Activated B cell treated with CpG ODN at 0.5 μM for 24 hours (primary cell): ENCODE measurements at regions not wholly inside any gene's neighbourhood (a gene's known extent, or its start where the extent isn't known, plus 50 kb on each side); places are given as distances from the start of the nearest gene placed in this dataset.

Source experiments
- ATAC-seq: fragments of 200-7000 bp; cut with Tn5 transposase; one replicate; pipeline ENCODE4 v1.10.0; 2021; ENCODE audit warnings: low read depth, mild to moderate bottlenecking, moderate library complexity
- CTCF ChIA-PET: fragments of 350-600 bp; sonication (Branson Sonifier 250); formaldehyde crosslinking; loops from one replicate; lab custom pipeline; 2021; ENCODE audit warnings: antibody characterized with exemption; lab: Charles Lee
- POLR2A ChIA-PET: fragments of 350-600 bp; sonication (Branson Sonifier 250); formaldehyde crosslinking; loops from one replicate; lab custom pipeline; 2021; ENCODE audit warnings: antibody characterized with exemption; lab: Charles Lee
- DNase-seq: peaks from one replicate; pipeline ENCODE4 v3.0.0; 2022
- H3K27ac Mint-ChIP-seq: one replicate; pipeline ENCODE4 v1.8.0; 2020; ENCODE audit warnings: mixed read lengths
- H3K27me3 Mint-ChIP-seq: one replicate; pipeline ENCODE4 v1.8.0; 2021; ENCODE audit warnings: mixed read lengths
- H3K36me3 Mint-ChIP-seq: one replicate; pipeline ENCODE4 v1.8.0; 2021; ENCODE audit warnings: low read depth, mixed read lengths
- H3K4me1 Mint-ChIP-seq: one replicate; pipeline ENCODE4 v1.8.0; 2021; ENCODE audit warnings: mixed read lengths
- H3K4me3 Mint-ChIP-seq: one replicate; pipeline ENCODE4 v1.8.0; 2020; ENCODE audit warnings: mild to moderate bottlenecking, mixed read lengths
- H3K9me3 Mint-ChIP-seq: one replicate; pipeline ENCODE4 v1.8.0; 2020; ENCODE audit warnings: mixed read lengths
- CTCF ChIP-seq: fragments of 200-600 bp; IDR thresholded peaks from one replicate; pipeline ENCODE4 v1.8.0; 2022; ENCODE audit warnings: antibody characterized with exemption, mild to moderate bottlenecking
- intact Hi-C: fragments of 100-400 bp; cut with micrococcal nuclease; formaldehyde crosslinking; loops from one replicate; pipeline ENCODE4 v1.15.1; 2024

DNA sequence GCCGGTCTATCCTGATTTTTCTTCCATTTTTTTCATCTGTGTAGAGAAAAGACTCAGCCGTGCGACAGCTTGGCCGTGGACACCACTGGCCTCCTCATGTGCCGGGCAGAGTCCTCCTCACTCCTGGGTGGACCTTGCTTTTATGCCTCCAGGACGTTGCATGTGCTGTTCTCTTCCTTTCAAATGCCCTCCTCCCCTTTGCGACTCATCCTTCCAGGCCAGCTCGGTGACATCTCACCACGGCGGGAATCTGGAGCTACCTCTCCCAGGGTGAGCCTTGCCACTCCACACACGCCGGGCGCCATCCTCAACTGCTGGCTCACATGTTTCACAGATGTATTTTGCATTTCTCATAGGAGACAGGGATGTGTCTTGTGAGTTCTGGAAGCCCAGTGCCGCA lies 198.5 kb upstream of the HDAC4 start:
- intact Hi-C loops, result no loop called here
- TF ChIP-seq CTCF, result no peak
- H3K4me3 Mint-ChIP-seq, result no peak overlapping the region
- no peaks in the 10 kb centered on the region for H3K4me1 Mint-ChIP-seq
- no peaks in the 10 kb centered on the region for H3K9me3 Mint-ChIP-seq
- CTCF ChIA-PET, result no interaction called here
- H3K27me3 Mint-ChIP-seq, result peaks cover 4% of the 10 kb centered on the region
- H3K27ac Mint-ChIP-seq, result no peak overlapping the region
- ATAC-seq (no peak), DNase-seq (peak; percentile 1)
- no peaks in the 10 kb centered on the region for H3K36me3 Mint-ChIP-seq
- POLR2A ChIA-PET, result no interaction called here

- no peaks in the 10 kb centered on the region for H3K27me3 Mint-ChIP-seq
- CTCF ChIA-PET, result no interaction called here
- H3K36me3 Mint-ChIP-seq, result no peaks in the 10 kb centered on the region
- TF ChIP-seq CTCF, result no peak
- intact Hi-C loops, result no loop called here
- no peaks in the 10 kb centered on the region for H3K4me1 Mint-ChIP-seq
- POLR2A ChIA-PET, result no interaction called here
- H3K27ac Mint-ChIP-seq, result no peak overlapping the region
- DNase-seq (peak; percentile 3), ATAC-seq (no peak)
- H3K4me3 Mint-ChIP-seq, result no peak overlapping the region
- no peaks in the 10 kb centered on the region for H3K9me3 Mint-ChIP-seq
These were observed 197.9 kb upstream of the HDAC4 start for GRCh38 chr2:239598732-239599090.

- no peaks in the 10 kb centered on the region for H3K36me3 Mint-ChIP-seq
- intact Hi-C loops, result no loop called here
- DNase-seq (peak; percentile 3), ATAC-seq (no peak)
- CTCF ChIA-PET, result no interaction called here
- no peak overlapping the region for H3K4me3 Mint-ChIP-seq
- TF ChIP-seq CTCF, result no peak
- POLR2A ChIA-PET, result no interaction called here
- no peak overlapping the region for H3K27ac Mint-ChIP-seq
- no peaks in the 10 kb centered on the region for H3K4me1 Mint-ChIP-seq
- no peaks in the 10 kb centered on the region for H3K9me3 Mint-ChIP-seq
- no peaks in the 10 kb centered on the region for H3K27me3 Mint-ChIP-seq
These were observed 197.4 kb upstream of the HDAC4 start for GRCh38 chr2:239598011-239598731.

GRCh38 chr2:239597216-239597615 lies 196.4 kb upstream of the HDAC4 start:
- Mint-ChIP-seq H3K9me3 (no peaks in the 10 kb centered on the region), H3K36me3 (no peaks in the 10 kb centered on the region), H3K4me1 (no peaks in the 10 kb centered on the region), H3K27ac (no peak overlapping the region), H3K27me3 (no peaks in the 10 kb centered on the region), H3K4me3 (no peak overlapping the region)
- no peak for TF ChIP-seq CTCF
- intact Hi-C loops, result no loop called here
- POLR2A ChIA-PET, result no interaction called here
- ATAC-seq (no peak), DNase-seq (peak; percentile 5)
- CTCF ChIA-PET, result no interaction called here

DNA sequence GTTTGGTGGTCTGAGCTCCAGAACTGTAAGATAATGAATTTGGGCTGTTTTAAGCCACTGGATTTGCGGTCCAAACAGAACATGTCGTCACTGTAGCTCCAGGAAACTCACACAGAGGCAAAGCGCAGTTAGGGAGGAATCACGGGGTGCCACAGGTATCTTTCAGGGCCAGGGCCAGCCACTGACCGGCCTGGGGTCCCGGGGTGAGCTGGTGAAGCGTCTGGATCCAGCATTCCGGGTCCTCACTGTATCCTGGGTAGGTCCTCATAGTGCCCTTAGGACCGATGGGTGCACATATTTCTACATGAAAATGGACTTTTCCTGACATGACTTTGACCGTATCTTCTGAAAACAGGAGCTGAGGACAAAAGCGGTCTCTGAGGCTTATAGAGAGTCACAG lies 196.0 kb upstream of the HDAC4 start:
- intact Hi-C loops, result no loop called here
- DNase-seq (no peak), ATAC-seq (no peak)
- no peaks in the 10 kb centered on the region for H3K4me1 Mint-ChIP-seq
- ChIA-PET CTCF (no interaction called here), POLR2A (no interaction called here)
- no peaks in the 10 kb centered on the region for H3K9me3 Mint-ChIP-seq
- H3K4me3 Mint-ChIP-seq, result no peak overlapping the region
- no peaks in the 10 kb centered on the region for H3K36me3 Mint-ChIP-seq
- H3K27ac Mint-ChIP-seq, result no peak overlapping the region
- H3K27me3 Mint-ChIP-seq, result no peaks in the 10 kb centered on the region
- no peak for TF ChIP-seq CTCF
